ENCODE measurements at regions not wholly inside any gene's neighbourhood (a gene's known extent, or its start where the extent isn't known, plus 50 kb on each side); places are given as distances from the start of the nearest gene placed in this dataset.

DNA sequence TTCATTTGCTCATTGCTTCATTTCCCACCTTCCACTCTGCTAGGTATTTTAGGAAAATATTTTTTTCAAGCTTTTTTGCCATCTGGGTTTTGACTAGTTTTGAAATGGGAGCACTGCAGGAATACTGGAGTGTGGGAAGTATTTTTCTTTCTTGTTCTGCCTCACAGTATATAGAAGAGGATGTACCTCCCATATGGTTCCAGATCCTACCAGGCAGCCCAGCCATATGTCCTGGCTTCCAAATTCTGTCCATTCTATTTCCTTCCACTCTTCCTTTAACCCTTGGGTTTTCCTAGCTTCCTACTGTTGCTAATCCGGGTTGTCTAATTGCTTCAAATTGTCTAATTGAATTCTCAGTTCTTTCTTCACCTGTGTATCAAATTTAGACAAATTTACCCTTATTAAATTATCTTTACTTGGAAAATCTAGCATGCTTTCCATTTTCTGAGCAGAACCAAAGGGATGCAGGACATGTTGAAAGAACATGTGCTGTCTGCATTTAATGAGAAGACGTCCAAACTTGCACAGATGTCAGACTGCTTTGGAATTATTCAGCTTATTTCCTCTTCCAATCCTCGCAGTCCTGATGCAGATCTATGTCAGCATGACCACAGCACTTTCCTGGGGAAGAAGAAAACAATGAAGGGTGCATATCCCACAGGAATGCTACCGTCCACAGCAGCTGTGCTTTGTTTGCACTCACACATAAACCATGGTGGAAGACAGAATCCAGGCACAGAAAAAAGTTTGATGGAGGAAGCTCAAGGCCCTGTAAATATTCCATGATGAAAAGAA is 1273.9 kb upstream of the MAP3K7 start:
- DNase-seq (ENCODE audit: low read depth), result no peak
- TF ChIP-seq, protein P1, sequence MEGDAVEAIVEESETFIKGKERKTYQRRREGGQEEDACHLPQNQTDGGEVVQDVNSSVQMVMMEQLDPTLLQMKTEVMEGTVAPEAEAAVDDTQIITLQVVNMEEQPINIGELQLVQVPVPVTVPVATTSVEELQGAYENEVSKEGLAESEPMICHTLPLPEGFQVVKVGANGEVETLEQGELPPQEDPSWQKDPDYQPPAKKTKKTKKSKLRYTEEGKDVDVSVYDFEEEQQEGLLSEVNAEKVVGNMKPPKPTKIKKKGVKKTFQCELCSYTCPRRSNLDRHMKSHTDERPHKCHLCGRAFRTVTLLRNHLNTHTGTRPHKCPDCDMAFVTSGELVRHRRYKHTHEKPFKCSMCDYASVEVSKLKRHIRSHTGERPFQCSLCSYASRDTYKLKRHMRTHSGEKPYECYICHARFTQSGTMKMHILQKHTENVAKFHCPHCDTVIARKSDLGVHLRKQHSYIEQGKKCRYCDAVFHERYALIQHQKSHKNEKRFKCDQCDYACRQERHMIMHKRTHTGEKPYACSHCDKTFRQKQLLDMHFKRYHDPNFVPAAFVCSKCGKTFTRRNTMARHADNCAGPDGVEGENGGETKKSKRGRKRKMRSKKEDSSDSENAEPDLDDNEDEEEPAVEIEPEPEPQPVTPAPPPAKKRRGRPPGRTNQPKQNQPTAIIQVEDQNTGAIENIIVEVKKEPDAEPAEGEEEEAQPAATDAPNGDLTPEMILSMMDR (conservative IDR thresholded peaks at IDR 0.05; ENCODE audit: low read depth, low read length), result no peak
- no peak overlapping the region for H3K4me3 ChIP-seq (ENCODE audit: low read depth, low read length)

DNA sequence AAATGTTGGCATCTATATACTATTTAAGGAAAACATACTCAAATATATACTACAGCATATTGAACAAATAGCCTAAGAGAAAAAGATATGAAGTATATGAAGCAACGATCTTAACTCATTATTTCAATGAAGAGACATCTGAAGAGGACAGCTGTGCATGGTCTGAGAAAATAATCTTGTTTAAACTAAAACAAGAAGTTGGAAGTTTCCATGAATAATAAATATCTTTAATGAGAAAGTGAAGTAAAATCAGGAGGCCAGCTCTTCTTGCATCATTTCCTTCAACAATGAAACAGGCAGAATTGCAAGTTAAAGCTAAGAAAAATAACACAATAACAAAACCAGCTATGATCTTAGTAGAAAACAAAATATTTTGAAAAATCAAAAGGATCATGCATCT is 1265.4 kb upstream of the MAP3K7 start:
- no peak for DNase-seq (ENCODE audit: low read depth)
- TF ChIP-seq, protein P1 (conservative IDR thresholded peaks at IDR 0.05; ENCODE audit: low read depth, low read length), result no peak
- H3K4me3 ChIP-seq (ENCODE audit: low read depth, low read length), result no peak overlapping the region

DNA sequence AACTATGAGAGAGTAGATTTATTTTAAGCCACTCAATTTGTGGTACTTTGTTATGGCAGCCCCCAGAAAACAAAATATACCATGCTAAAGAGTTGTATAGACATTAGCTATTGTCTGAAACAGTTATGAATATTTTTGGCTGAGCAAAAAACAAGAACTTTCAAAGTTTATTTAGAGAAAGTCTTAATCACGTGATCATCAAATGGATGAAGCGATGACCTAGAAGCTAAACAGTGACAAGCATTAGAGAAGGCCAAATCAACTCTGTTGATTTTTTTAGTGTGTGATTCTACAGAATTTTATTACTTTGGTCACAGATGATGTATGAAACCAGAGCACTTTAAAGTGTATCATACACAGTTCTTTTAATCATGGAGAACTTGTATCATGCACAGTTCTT is 1247.9 kb upstream of the MAP3K7 start:
- DNase-seq (ENCODE audit: low read depth), result no peak
- TF ChIP-seq, protein P1 (conservative IDR thresholded peaks at IDR 0.05; ENCODE audit: low read depth, low read length), result no peak
- no peak overlapping the region for H3K4me3 ChIP-seq (ENCODE audit: low read depth, low read length)

DNA sequence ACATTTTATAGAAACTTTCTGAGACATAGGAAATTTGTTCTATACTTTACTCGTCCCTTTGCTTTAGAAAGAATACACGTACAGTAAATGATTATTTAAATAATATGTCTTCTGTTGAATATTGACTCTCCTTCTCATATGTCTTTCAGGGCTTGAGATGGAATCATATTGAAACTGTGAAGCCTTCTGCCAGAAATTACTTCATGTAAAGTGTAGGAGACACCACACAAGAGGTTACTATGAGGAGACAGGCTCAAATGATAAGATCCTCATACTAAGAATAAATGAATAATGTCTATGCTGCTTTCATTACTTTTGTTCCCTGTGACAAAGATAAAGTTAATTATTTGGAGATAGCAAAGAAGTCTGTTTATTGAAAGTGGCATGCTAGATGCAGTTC is 1240.3 kb upstream of the MAP3K7 start:
- no peak overlapping the region for H3K4me3 ChIP-seq (ENCODE audit: low read depth, low read length)
- DNase-seq (ENCODE audit: low read depth), result no peak
- TF ChIP-seq, protein P1 (conservative IDR thresholded peaks at IDR 0.05; ENCODE audit: low read depth, low read length), result no peak

DNA sequence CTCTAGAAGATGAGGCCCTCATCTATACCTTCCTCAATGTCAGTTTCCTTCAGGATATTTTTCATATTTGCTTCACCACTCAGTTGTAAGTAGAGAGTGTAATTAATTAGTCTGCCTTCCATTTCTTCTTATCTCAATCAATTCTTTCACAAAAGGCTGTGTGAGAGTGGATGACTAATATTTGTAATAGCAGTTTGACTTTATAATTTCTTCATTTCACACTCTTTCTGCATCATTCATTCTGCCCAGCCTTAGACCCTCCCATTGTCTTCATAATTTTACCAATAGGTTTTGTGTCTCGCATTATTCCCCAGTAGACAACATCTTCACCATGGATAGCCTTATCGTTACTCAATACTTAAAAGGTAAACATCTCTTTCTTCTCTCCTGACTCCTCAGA is 1239.3 kb upstream of the MAP3K7 start:
- TF ChIP-seq, protein P1 (conservative IDR thresholded peaks at IDR 0.05; ENCODE audit: low read depth, low read length), result no peak
- no peak for DNase-seq (ENCODE audit: low read depth)
- H3K4me3 ChIP-seq (ENCODE audit: low read depth, low read length), result no peak overlapping the region

DNA sequence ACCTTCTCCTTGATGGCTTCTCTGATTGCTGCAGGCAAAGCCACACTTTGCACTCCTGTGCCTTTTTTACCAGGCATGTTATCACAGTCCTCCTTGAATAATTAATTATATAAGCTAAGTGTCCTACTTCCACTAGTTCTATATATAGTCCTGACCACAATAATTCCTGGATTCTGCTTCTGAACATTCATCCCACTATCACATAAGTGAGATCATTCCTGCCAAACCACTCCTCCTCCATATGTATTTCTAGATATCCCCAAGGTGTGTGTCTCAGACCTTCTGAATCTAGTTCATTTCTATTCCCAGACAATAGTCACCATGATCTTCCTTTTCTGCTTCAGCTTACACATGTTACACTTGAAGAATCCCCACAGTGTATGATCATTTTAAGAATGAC is 1237.5 kb upstream of the MAP3K7 start:
- H3K4me3 ChIP-seq (ENCODE audit: low read depth, low read length), result no peak overlapping the region
- TF ChIP-seq, protein P1 (conservative IDR thresholded peaks at IDR 0.05; ENCODE audit: low read depth, low read length), result no peak
- DNase-seq (ENCODE audit: low read depth), result no peak

DNA sequence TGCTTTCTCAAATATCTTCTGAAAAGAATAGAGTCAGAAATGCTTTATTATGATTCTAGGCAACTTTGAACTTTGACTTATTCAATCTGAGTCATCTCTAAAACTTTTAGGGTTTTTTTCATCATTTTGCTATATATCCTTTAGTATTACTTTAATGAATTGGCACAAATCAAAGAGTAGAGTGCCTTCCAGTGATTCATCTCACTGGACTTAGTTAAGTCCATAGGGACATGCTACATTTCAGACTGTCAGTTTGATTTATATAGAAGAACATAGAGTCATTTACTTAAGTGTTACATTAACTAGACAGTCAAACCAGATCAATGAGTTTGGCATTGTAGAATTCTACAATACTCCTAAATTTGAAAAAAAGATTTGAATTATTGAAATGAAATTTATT is 1235.7 kb upstream of the MAP3K7 start:
- no peak for DNase-seq (ENCODE audit: low read depth)
- no peak overlapping the region for H3K4me3 ChIP-seq (ENCODE audit: low read depth, low read length)
- TF ChIP-seq, protein P1 (conservative IDR thresholded peaks at IDR 0.05; ENCODE audit: low read depth, low read length), result no peak
